CD14-positive monocyte (primary cell): ENCODE measurements at regions not wholly inside any gene's neighbourhood (a gene's known extent, or its start where the extent isn't known, plus 50 kb on each side); places are given as distances from the start of the nearest gene placed in this dataset.

ENCODE experiments used
- DNase-seq, 3 donors: peaks; one replicate each; pipeline ENCODE4 v3.0.0-alpha.2; 2011 to 2022
- H2AFZ ChIP-seq: 2 replicates; pipeline ENCODE4 v1.6.0; 2012; ENCODE audit warnings: mild to moderate bottlenecking, low read depth, low read length, inconsistent platforms; ENCODE audit not compliant: insufficient read depth, poor library complexity, severe bottlenecking
- H3K27ac ChIP-seq, 2 donors: 1 replicate in 1 of 2; 2 replicates in 1 of 2; pipeline ENCODE4 v1.5.1; 2012 to 2013; ENCODE audit warnings: low read length in 2 of 2, control low read depth in 1 of 2, inconsistent platforms in 1 of 2, low read depth in 1 of 2, mild to moderate bottlenecking in 1 of 2
- H3K27me3 ChIP-seq, 2 donors: one replicate each; pipeline versions ENCODE4 v1.6.0 to v1.6.1; 2011 to 2013; ENCODE audit warnings: low read length in 2 of 2; ENCODE audit not compliant: control insufficient read depth in 2 of 2, insufficient read depth in 2 of 2
- H3K36me3 ChIP-seq, 2 donors: replicated peaks in 1 of 2; 1 replicate in 1 of 2; 2 replicates in 1 of 2; pipeline versions ENCODE4 v1.5.1 to v1.6.1; 2012 to 2013; ENCODE audit warnings: low read length in 2 of 2, control low read depth in 1 of 2, inconsistent platforms in 1 of 2, mild to moderate bottlenecking in 1 of 2; ENCODE audit not compliant: insufficient read depth in 2 of 2, control insufficient read depth in 1 of 2
- H3K4me1 ChIP-seq, 2 donors: 1 replicate in 1 of 2; 2 replicates in 1 of 2; pipeline versions ENCODE4 v1.5.1 to v1.6.1; 2012 to 2013; ENCODE audit warnings: low read length in 2 of 2, control low read depth in 1 of 2, inconsistent platforms in 1 of 2, mild to moderate bottlenecking in 1 of 2, moderate library complexity in 1 of 2; ENCODE audit not compliant: insufficient read depth in 2 of 2, control insufficient read depth in 1 of 2
- H3K4me2 ChIP-seq: replicated peaks from 2 replicates; pipeline ENCODE3; 2012; ENCODE audit warnings: low read length, moderate library complexity, mild to moderate bottlenecking; ENCODE audit not compliant: poor library complexity, severe bottlenecking; ENCODE audit errors: extremely low read depth
- H3K4me3 ChIP-seq, 3 experiments: fragments of 200-600 bp in 1 of 3; sonication (generic) in 1 of 3; replicated peaks in 1 of 3; 1 replicate in 2 of 3; 2 replicates in 1 of 3; pipeline ENCODE4 v1.5.1; 2011 to 2013; ENCODE audit warnings: low read length in 3 of 3, mild to moderate bottlenecking in 3 of 3, control low read depth in 2 of 3, low read depth in 2 of 3, inconsistent platforms in 1 of 3, moderate library complexity in 1 of 3
- H3K79me2 ChIP-seq: 2 replicates; pipeline ENCODE4 v1.6.0; 2012; ENCODE audit warnings: mild to moderate bottlenecking, control low read depth, inconsistent platforms, low read length, moderate library complexity; ENCODE audit not compliant: insufficient read depth
- H3K9ac ChIP-seq: 2 replicates; pipeline ENCODE4 v1.6.0; 2017; ENCODE audit warnings: low read length, mild to moderate bottlenecking; ENCODE audit not compliant: insufficient read depth, poor library complexity, severe bottlenecking
- H3K9me3 ChIP-seq, 2 donors: replicated peaks in 1 of 2; 1 replicate in 1 of 2; 2 replicates in 1 of 2; pipeline versions ENCODE4 v1.5.1 to v1.6.1; 2012 to 2013; ENCODE audit warnings: low read length in 2 of 2, control low read depth in 1 of 2; ENCODE audit not compliant: control insufficient read depth in 1 of 2, insufficient read depth in 1 of 2
- H4K20me1 ChIP-seq: 2 replicates; pipeline ENCODE4 v1.6.0; 2012; ENCODE audit warnings: mild to moderate bottlenecking, low read length, control low read depth, moderate library complexity; ENCODE audit not compliant: insufficient read depth
- H3K27ac Mint-ChIP-seq, 7 donors: one replicate each; pipeline ENCODE4 v1.8.0; 2020; ENCODE audit warnings: mild to moderate bottlenecking in 7 of 7, mixed read lengths in 7 of 7, moderate library complexity in 6 of 7, inconsistent platforms in 2 of 7
- H3K27me3 Mint-ChIP-seq, 3 donors: one replicate each; pipeline ENCODE4 v1.8.0; 2021 to 2022; ENCODE audit warnings: low read depth in 3 of 3, mild to moderate bottlenecking in 3 of 3, mixed read lengths in 3 of 3, moderate library complexity in 3 of 3, inconsistent platforms in 1 of 3
- H3K36me3 Mint-ChIP-seq, 2 donors: one replicate each; pipeline ENCODE4 v1.8.0; 2020; ENCODE audit warnings: mixed read lengths in 2 of 2, inconsistent platforms in 1 of 2, mild to moderate bottlenecking in 1 of 2
- H3K4me1 Mint-ChIP-seq: one replicate; pipeline ENCODE4 v1.8.0; 2020; ENCODE audit warnings: mild to moderate bottlenecking, mixed read lengths
- H3K4me3 Mint-ChIP-seq, 2 donors: one replicate each; pipeline ENCODE4 v1.8.0; 2020; ENCODE audit warnings: mild to moderate bottlenecking in 2 of 2, mixed read lengths in 2 of 2, moderate library complexity in 1 of 2
- H3K9me3 Mint-ChIP-seq, 7 donors: one replicate each; pipeline ENCODE4 v1.8.0; 2020 to 2022; ENCODE audit warnings: mixed read lengths in 7 of 7, mild to moderate bottlenecking in 6 of 7, moderate library complexity in 6 of 7, inconsistent platforms in 2 of 7
- WGBS: methylation state at CpG from one replicate; pipeline ENCODE4 v1.1.5; 2013; ENCODE audit warnings: missing lambda C conversion rate; ENCODE audit not compliant: insufficient coverage; 5-methylcytosine and 5-hydroxymethylcytosine counted together
- intact Hi-C, 2 donors: fragments of 100-400 bp; cut with micrococcal nuclease; formaldehyde crosslinking; loops; one replicate each; pipeline versions ENCODE4 v1.15.0 to v1.15.1; 2023
- TF ChIP-seq, protein P1 (sequence below): fragments of 200-600 bp; IDR thresholded peaks from one replicate; pipeline ENCODE4 v1.8.0; 2022; ENCODE audit warnings: antibody characterized with exemption, mild to moderate bottlenecking

GRCh38 chr2:18105929-18106328 is 227.5 kb downstream of the KCNS3 start:
- peaks cover 0 to 3% (median 0%) of the 10 kb centered on the region in 7 donors for H3K9me3 Mint-ChIP-seq
- H3K27me3 Mint-ChIP-seq: peaks cover 0 to 3% (median 2%) of the 10 kb centered on the region in 3 donors
- intact Hi-C loops: no loop called here
- Histone ChIP-seq H3K4me1 (no peaks in the 10 kb centered on the region), H2AFZ (no peak overlapping the region), H3K4me2 (no peak overlapping the region), H3K79me2 (no peaks in the 10 kb centered on the region), H3K27ac (no peak overlapping the region), H3K36me3 (no peaks in the 10 kb centered on the region), H3K4me3 (no peak overlapping the region), H4K20me1 (no peaks in the 10 kb centered on the region), H3K9ac (no peak overlapping the region), H3K9me3 (no peaks in the 10 kb centered on the region), H3K27me3 (no peaks in the 10 kb centered on the region)
- no peaks in the 10 kb centered on the region for H3K4me1 Mint-ChIP-seq
- WGBS: no CpG with 5 or more reads among the region's 1 CpG
- H3K36me3 Mint-ChIP-seq: no peaks in the 10 kb centered on the region
- TF ChIP-seq, protein P1, sequence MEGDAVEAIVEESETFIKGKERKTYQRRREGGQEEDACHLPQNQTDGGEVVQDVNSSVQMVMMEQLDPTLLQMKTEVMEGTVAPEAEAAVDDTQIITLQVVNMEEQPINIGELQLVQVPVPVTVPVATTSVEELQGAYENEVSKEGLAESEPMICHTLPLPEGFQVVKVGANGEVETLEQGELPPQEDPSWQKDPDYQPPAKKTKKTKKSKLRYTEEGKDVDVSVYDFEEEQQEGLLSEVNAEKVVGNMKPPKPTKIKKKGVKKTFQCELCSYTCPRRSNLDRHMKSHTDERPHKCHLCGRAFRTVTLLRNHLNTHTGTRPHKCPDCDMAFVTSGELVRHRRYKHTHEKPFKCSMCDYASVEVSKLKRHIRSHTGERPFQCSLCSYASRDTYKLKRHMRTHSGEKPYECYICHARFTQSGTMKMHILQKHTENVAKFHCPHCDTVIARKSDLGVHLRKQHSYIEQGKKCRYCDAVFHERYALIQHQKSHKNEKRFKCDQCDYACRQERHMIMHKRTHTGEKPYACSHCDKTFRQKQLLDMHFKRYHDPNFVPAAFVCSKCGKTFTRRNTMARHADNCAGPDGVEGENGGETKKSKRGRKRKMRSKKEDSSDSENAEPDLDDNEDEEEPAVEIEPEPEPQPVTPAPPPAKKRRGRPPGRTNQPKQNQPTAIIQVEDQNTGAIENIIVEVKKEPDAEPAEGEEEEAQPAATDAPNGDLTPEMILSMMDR: no peak
- H3K27ac Mint-ChIP-seq: no peak overlapping the region
- no peak overlapping the region for H3K4me3 Mint-ChIP-seq
- DNase-seq: no peak

GRCh38 chr2:18104595-18105224 is 226.2 kb downstream of the KCNS3 start:
- intact Hi-C loops: no loop called here
- Histone ChIP-seq H3K79me2 (no peaks in the 10 kb centered on the region), H3K36me3 (no peaks in the 10 kb centered on the region), H3K9ac (no peak overlapping the region), H3K27me3 (no peaks in the 10 kb centered on the region), H3K9me3 (no peaks in the 10 kb centered on the region), H3K4me1 (no peaks in the 10 kb centered on the region), H3K4me2 (no peak overlapping the region), H4K20me1 (no peaks in the 10 kb centered on the region), H3K27ac (no peak overlapping the region), H2AFZ (no peak overlapping the region), H3K4me3 (no peak overlapping the region)
- Mint-ChIP-seq H3K4me3 (no peak overlapping the region), H3K9me3 (peaks cover 0 to 4% (median 0%) of the 10 kb centered on the region in 7 donors), H3K27ac (no peak overlapping the region), H3K27me3 (peaks cover 0 to 3% (median 2%) of the 10 kb centered on the region in 3 donors), H3K36me3 (no peaks in the 10 kb centered on the region), H3K4me1 (no peaks in the 10 kb centered on the region)
- TF ChIP-seq, protein P1: no peak
- DNase-seq: no peak
- 82% methylated on average over 3 of the region's 5 CpGs for WGBS
